Aorta (tissue), 5 donors: ENCODE measurements at regions not wholly inside any gene's neighbourhood (a gene's known extent, or its start where the extent isn't known, plus 50 kb on each side); places are given as distances from the start of the nearest gene placed in this dataset.
"Not testable (repeated sequence)": the region's sequence is repeated elsewhere in the genome, so short reads cannot be mapped to it uniquely, and the experiment has no call there.

Experiments used
- ATAC-seq: fragments of 200-7000 bp; cut with Tn5 transposase; one replicate; pipeline ENCODE4 v1.9.1; 2022; ENCODE audit warnings: moderate library complexity; ENCODE audit not compliant: low FRiP score
- DNase-seq, 2 donors: peaks; one replicate each; pipeline ENCODE4 v3.0.0-alpha.2; 2020
- H3K27ac ChIP-seq, 2 donors: one replicate each; pipeline ENCODE4 v1.5.1; 2013; ENCODE audit warnings: low read length in 2 of 2, mild to moderate bottlenecking in 2 of 2, moderate library complexity in 2 of 2, control low read depth in 1 of 2, inconsistent platforms in 1 of 2, low read depth in 1 of 2
- H3K27me3 ChIP-seq, 2 donors: one replicate each; pipeline ENCODE4 v1.6.1; 2013; ENCODE audit warnings: control low read depth in 1 of 2, low read length in 1 of 2, mild to moderate bottlenecking in 1 of 2, moderate library complexity in 1 of 2; ENCODE audit not compliant: insufficient read depth in 2 of 2, control insufficient read depth in 1 of 2
- H3K36me3 ChIP-seq, 2 donors: one replicate each; pipeline ENCODE4 v1.6.1; 2013; ENCODE audit warnings: control low read depth in 1 of 2, low read length in 1 of 2, mild to moderate bottlenecking in 1 of 2; ENCODE audit not compliant: insufficient read depth in 2 of 2, control insufficient read depth in 1 of 2
- H3K4me1 ChIP-seq, 2 donors: one replicate each; pipeline ENCODE4 v1.6.1; 2013; ENCODE audit warnings: low read length in 2 of 2, control low read depth in 1 of 2, mild to moderate bottlenecking in 1 of 2, moderate library complexity in 1 of 2; ENCODE audit not compliant: insufficient read depth in 2 of 2, control insufficient read depth in 1 of 2
- H3K4me3 ChIP-seq, 2 donors: one replicate each; pipeline ENCODE4 v1.5.1; 2013; ENCODE audit warnings: low read length in 2 of 2, control low read depth in 1 of 2, mild to moderate bottlenecking in 1 of 2
- H3K9me3 ChIP-seq: one replicate; pipeline ENCODE4 v1.6.1; 2013; ENCODE audit warnings: mild to moderate bottlenecking, low read length; ENCODE audit not compliant: control insufficient read depth
- WGBS, 2 donors: extraction: QIAGEN DNeasy Blood & Tissue Kit; methylation state at CpG; one replicate each; pipeline ENCODE4 v1.1.7; 2013; 5-methylcytosine and 5-hydroxymethylcytosine counted together
- intact Hi-C, 2 donors: fragments of 100-400 bp; cut with DNase I; formaldehyde crosslinking; loops; one replicate each; pipeline versions ENCODE4 v1.14.2 to v1.15.0; 2022
- donor health status: healthy with polysubstance abuse.
- donor health status: Bipolar disorder and iron deficiency.
- donor health status: DM: no; HTN: no; CAD: no.
- donor health status: DM: no; HTN: no; CAD: no.
- donor health status: DM: yes; HTN: yes; CAD: no.

GRCh38 chr14:87020106-87020505 is 972.9 kb downstream of the GALC start:
- H3K4me3 ChIP-seq, intact Hi-C loops, H3K9me3 ChIP-seq, H3K4me1 ChIP-seq, DNase-seq, H3K36me3 ChIP-seq, H3K27ac ChIP-seq, ATAC-seq, H3K27me3 ChIP-seq: not testable (repeated sequence)
- WGBS, 2 donors, result 55 to 57% methylated on average over 4 of the region's 4 CpGs

GRCh38 chr14:87018294-87018693 is 974.7 kb downstream of the GALC start:
- no peaks in the 10 kb centered on the region for H3K36me3 ChIP-seq
- H3K27ac ChIP-seq, result no peak overlapping the region
- H3K4me1 ChIP-seq, result no peaks in the 10 kb centered on the region
- no peaks in the 10 kb centered on the region for H3K9me3 ChIP-seq
- DNase-seq (no peak), ATAC-seq (no peak)
- H3K4me3 ChIP-seq, result no peak overlapping the region
- 31 to 34% methylated on average over 1 of the region's 1 CpG for WGBS, 2 donors
- H3K27me3 ChIP-seq, result no peaks in the 10 kb centered on the region
- intact Hi-C loops, result no loop called here

- no peak for ATAC-seq
- 45 to 56% methylated on average over 2 of the region's 2 CpGs for WGBS, 2 donors
- H3K36me3 ChIP-seq, result no peaks in the 10 kb centered on the region
Measured at GRCh38 chr14:87017335-87017734, 975.6 kb downstream of the GALC start.

GRCh38 chr14:87014856-87015255 is 978.1 kb downstream of the GALC start:
- ATAC-seq (no peak), DNase-seq (no peak)
- Histone ChIP-seq H3K27ac (no peak overlapping the region), H3K4me3 (no peak overlapping the region), H3K9me3 (no peaks in the 10 kb centered on the region), H3K27me3 (no peaks in the 10 kb centered on the region), H3K36me3 (no peaks in the 10 kb centered on the region), H3K4me1 (no peaks in the 10 kb centered on the region)
- intact Hi-C loops, result no loop called here
- WGBS, 2 donors, result 80 to 83% methylated on average over 3 of the region's 3 CpGs

More at GRCh38 chr14:87017335-87017734, 975.6 kb downstream of the GALC start:
- H3K4me1 ChIP-seq, result no peaks in the 10 kb centered on the region
- H3K9me3 ChIP-seq, result no peaks in the 10 kb centered on the region
- H3K27ac ChIP-seq, result no peak overlapping the region
- intact Hi-C loops, result no loop called here
- H3K4me3 ChIP-seq, result no peak overlapping the region
- H3K27me3 ChIP-seq, result no peaks in the 10 kb centered on the region
- no peak for DNase-seq

- no peak for DNase-seq
- no peaks in the 10 kb centered on the region for H3K9me3 ChIP-seq
- intact Hi-C loops, result no loop called here
- H3K4me3 ChIP-seq, result no peak overlapping the region
- no peaks in the 10 kb centered on the region for H3K27me3 ChIP-seq
- H3K36me3 ChIP-seq, result no peaks in the 10 kb centered on the region
- H3K4me1 ChIP-seq, result no peaks in the 10 kb centered on the region
- ATAC-seq, result no peak
- no peak overlapping the region for H3K27ac ChIP-seq
- WGBS, 2 donors, result 39 to 42% methylated on average over 2 of the region's 2 CpGs
Measured at GRCh38 chr14:87013583-87013982, 979.4 kb downstream of the GALC start.

GRCh38 chr14:87008965-87009364 is 984.0 kb downstream of the GALC start:
- Histone ChIP-seq H3K4me1 (no peaks in the 10 kb centered on the region), H3K4me3 (no peak overlapping the region), H3K27me3 (no peaks in the 10 kb centered on the region), H3K27ac (no peak overlapping the region), H3K36me3 (no peaks in the 10 kb centered on the region), H3K9me3 (no peaks in the 10 kb centered on the region)
- DNase-seq (no peak), ATAC-seq (no peak)
- intact Hi-C loops, result no loop called here
- WGBS, 2 donors, result 31 to 56% methylated on average over 1 of the region's 1 CpG

GRCh38 chr14:87005280-87005679 is 987.7 kb downstream of the GALC start:
- no peaks in the 10 kb centered on the region for H3K36me3 ChIP-seq
- WGBS, 2 donors, result 19 to 26% methylated on average over 4 of the region's 4 CpGs
- no peak overlapping the region for H3K27ac ChIP-seq
- ATAC-seq (no peak), DNase-seq (no peak)
- no peaks in the 10 kb centered on the region for H3K9me3 ChIP-seq
- intact Hi-C loops, result no loop called here
- H3K27me3 ChIP-seq, result no peaks in the 10 kb centered on the region
- H3K4me1 ChIP-seq, result no peaks in the 10 kb centered on the region
- H3K4me3 ChIP-seq, result no peak overlapping the region

GRCh38 chr14:87002776-87003175 is 990.2 kb downstream of the GALC start:
- Histone ChIP-seq H3K36me3 (no peaks in the 10 kb centered on the region), H3K4me1 (no peaks in the 10 kb centered on the region), H3K9me3 (no peaks in the 10 kb centered on the region), H3K27ac (no peak overlapping the region), H3K4me3 (no peak overlapping the region), H3K27me3 (no peaks in the 10 kb centered on the region)
- WGBS, 2 donors, result 25 to 36% methylated on average over 2 of the region's 2 CpGs
- intact Hi-C loops, result no loop called here
- no peak for ATAC-seq
- no peak for DNase-seq

- ATAC-seq, result no peak
- no peak overlapping the region for H3K27ac ChIP-seq
- H3K9me3 ChIP-seq, result no peaks in the 10 kb centered on the region
- H3K27me3 ChIP-seq, result no peaks in the 10 kb centered on the region
- intact Hi-C loops, result no loop called here
- no peaks in the 10 kb centered on the region for H3K4me1 ChIP-seq
- H3K4me3 ChIP-seq, result no peak overlapping the region
- DNase-seq, result no peak
- 63 to 65% methylated on average over 2 of the region's 2 CpGs for WGBS, 2 donors
- H3K36me3 ChIP-seq, result no peaks in the 10 kb centered on the region
Measured at GRCh38 chr14:87001333-87001732, 991.6 kb downstream of the GALC start.
